H9 (cell line): ENCODE measurements at regions not wholly inside any gene's neighbourhood (a gene's known extent, or its start where the extent isn't known, plus 50 kb on each side); places are given as distances from the start of the nearest gene placed in this dataset.

ENCODE experiments used
- DNase-seq: peaks from one replicate; pipeline ENCODE4 v3.0.0-alpha.2; 2017
- H2AFZ ChIP-seq: one replicate; pipeline ENCODE4 v1.6.1; 2013; ENCODE audit warnings: mild to moderate bottlenecking, low read length, control low read depth, moderate library complexity
- H2AK5ac ChIP-seq: 2 replicates; pipeline ENCODE4 v1.6.1; 2013; ENCODE audit warnings: low read length, control low read depth, mixed read lengths; ENCODE audit not compliant: insufficient read length
- H2BK120ac ChIP-seq: one replicate; pipeline ENCODE4 v1.6.1; 2013; ENCODE audit warnings: low read depth, mild to moderate bottlenecking, low read length, control low read depth, inconsistent platforms; ENCODE audit not compliant: poor library complexity, severe bottlenecking
- H2BK12ac ChIP-seq: 2 replicates; pipeline ENCODE4 v1.6.1; 2013; ENCODE audit warnings: low read length, control low read depth, mixed read lengths, low read depth; ENCODE audit not compliant: insufficient read length
- H2BK15ac ChIP-seq: 2 replicates; pipeline ENCODE4 v1.6.1; 2013; ENCODE audit warnings: low read depth, low read length, control low read depth
- H2BK20ac ChIP-seq: one replicate; pipeline ENCODE4 v1.6.1; 2013; ENCODE audit warnings: low read depth, mild to moderate bottlenecking, low read length, control low read depth, inconsistent platforms; ENCODE audit not compliant: poor library complexity, severe bottlenecking
- H2BK5ac ChIP-seq: 2 replicates; pipeline ENCODE4 v1.6.1; 2013; ENCODE audit warnings: low read length, control low read depth, mixed read lengths; ENCODE audit not compliant: insufficient read length
- H3K14ac ChIP-seq: 2 replicates; pipeline ENCODE4 v1.6.1; 2013; ENCODE audit warnings: low read length, control low read depth; ENCODE audit not compliant: insufficient read depth
- H3K18ac ChIP-seq: 2 replicates; pipeline ENCODE4 v1.6.1; 2013; ENCODE audit warnings: low read depth, mild to moderate bottlenecking, mixed read lengths, low read length, control low read depth; ENCODE audit not compliant: insufficient read length
- H3K23ac ChIP-seq: 2 replicates; pipeline ENCODE4 v1.6.1; 2013; ENCODE audit warnings: low read length, control low read depth, mixed read lengths, low read depth; ENCODE audit not compliant: insufficient read length
- H3K23me2 ChIP-seq: 2 replicates; pipeline ENCODE4 v1.6.1; 2013; ENCODE audit warnings: low read depth, mild to moderate bottlenecking, mixed read lengths, low read length, control low read depth; ENCODE audit not compliant: insufficient read length, poor library complexity, severe bottlenecking
- H3K27ac ChIP-seq: 2 replicates; pipeline ENCODE4 v1.5.1; 2013; ENCODE audit warnings: low read length, control low read depth, mixed read lengths, low read depth; ENCODE audit not compliant: insufficient read length
- H3K27me3 ChIP-seq: 2 replicates; pipeline ENCODE4 v1.6.1; 2013; ENCODE audit warnings: low read length, control low read depth, inconsistent platforms; ENCODE audit not compliant: insufficient read depth
- H3K4ac ChIP-seq: 2 replicates; pipeline ENCODE4 v1.6.1; 2013; ENCODE audit warnings: low read depth, mild to moderate bottlenecking, control low read depth, inconsistent platforms, low read length, moderate library complexity
- H3K4me1 ChIP-seq: 2 replicates; pipeline ENCODE4 v1.6.1; 2013; ENCODE audit warnings: low read length, control low read depth, inconsistent platforms; ENCODE audit not compliant: insufficient read depth
- H3K4me2 ChIP-seq: 2 replicates; pipeline ENCODE4 v1.6.1; 2013; ENCODE audit warnings: low read length, control low read depth, mixed read lengths; ENCODE audit not compliant: insufficient read length, insufficient read depth
- H3K56ac ChIP-seq: 2 replicates; pipeline ENCODE4 v1.6.1; 2013; ENCODE audit warnings: low read depth, mild to moderate bottlenecking, mixed read lengths, low read length, control low read depth; ENCODE audit not compliant: insufficient read length
- H3K79me1 ChIP-seq: 2 replicates; pipeline ENCODE4 v1.6.1; 2013; ENCODE audit warnings: low read depth, mild to moderate bottlenecking, moderate library complexity, low read length, control low read depth, inconsistent platforms; ENCODE audit not compliant: insufficient read depth, poor library complexity, severe bottlenecking
- H3K79me2 ChIP-seq: 2 replicates; pipeline ENCODE4 v1.6.1; 2013; ENCODE audit warnings: low read length, control low read depth, inconsistent platforms; ENCODE audit not compliant: insufficient read depth
- H3K9ac ChIP-seq: 2 replicates; pipeline ENCODE4 v1.6.1; 2013; ENCODE audit warnings: low read length, control low read depth, mixed read lengths; ENCODE audit not compliant: insufficient read length; ENCODE audit errors: extremely low read depth
- H3K9me3 ChIP-seq: one replicate; pipeline ENCODE4 v1.6.1; 2013; ENCODE audit warnings: low read depth, low read length, inconsistent platforms; ENCODE audit not compliant: control insufficient read depth
- H3T11ph ChIP-seq: one replicate; pipeline ENCODE4 v1.6.1; 2013; ENCODE audit warnings: mild to moderate bottlenecking, low read length, control low read depth, inconsistent platforms
- H4K20me1 ChIP-seq: one replicate; pipeline ENCODE4 v1.6.1; 2013; ENCODE audit not compliant: control insufficient read depth, insufficient read length, insufficient read depth
- H4K5ac ChIP-seq: 2 replicates; pipeline ENCODE4 v1.6.1; 2013; ENCODE audit warnings: low read depth, mild to moderate bottlenecking, mixed read lengths, low read length, control low read depth; ENCODE audit not compliant: insufficient read length
- H4K8ac ChIP-seq: replicated peaks from 2 replicates; pipeline ENCODE4 v1.6.1; 2013; ENCODE audit warnings: low read length, control low read depth, mixed read lengths, low read depth; ENCODE audit not compliant: insufficient read length
- H4K91ac ChIP-seq: 2 replicates; pipeline ENCODE4 v1.6.1; 2013; ENCODE audit warnings: low read depth, mild to moderate bottlenecking, moderate library complexity, mixed read lengths, low read length, control low read depth; ENCODE audit not compliant: insufficient read length
- H3K27ac Mint-ChIP-seq, 3 experiments: 2 replicates in 2 of 3; 3 replicates in 1 of 3; pipeline ENCODE4 v1.8.0; 2020 to 2021; ENCODE audit warnings: mixed read lengths in 3 of 3, mild to moderate bottlenecking in 1 of 3, moderate library complexity in 1 of 3
- H3K27me3 Mint-ChIP-seq: 2 replicates; pipeline ENCODE4 v1.8.0; 2021; ENCODE audit warnings: low read depth, mild to moderate bottlenecking, moderate library complexity, mixed read lengths
- H3K36me3 Mint-ChIP-seq, 3 experiments: 2 replicates in 2 of 3; 3 replicates in 1 of 3; pipeline ENCODE4 v1.8.0; 2020 to 2021; ENCODE audit warnings: low read depth in 3 of 3, mixed read lengths in 3 of 3; ENCODE audit not compliant: insufficient read depth in 1 of 3
- H3K4me1 Mint-ChIP-seq, 2 experiments: 2 replicates each; pipeline ENCODE4 v1.8.0; 2020; ENCODE audit warnings: mixed read lengths in 2 of 2
- H3K4me3 Mint-ChIP-seq, 2 experiments: 2 replicates in 1 of 2; 3 replicates in 1 of 2; pipeline ENCODE4 v1.8.0; 2020 to 2021; ENCODE audit warnings: mild to moderate bottlenecking in 2 of 2, mixed read lengths in 2 of 2, moderate library complexity in 1 of 2
- H3K9me3 Mint-ChIP-seq, 2 experiments: 2 replicates in 1 of 2; 3 replicates in 1 of 2; pipeline ENCODE4 v1.8.0; 2020; ENCODE audit warnings: mild to moderate bottlenecking in 2 of 2, mixed read lengths in 2 of 2, moderate library complexity in 1 of 2
- WGBS: extraction: QIAGEN DNeasy Blood & Tissue Kit; methylation state at CpG from one replicate; pipeline ENCODE4 v1.1.7; 2013; ENCODE audit warnings: missing lambda C conversion rate, low lambda C conversion rate, mixed read lengths; ENCODE audit not compliant: insufficient read length; ENCODE audit errors: extremely low coverage; 5-methylcytosine and 5-hydroxymethylcytosine counted together
- TF ChIP-seq, protein P1 (sequence below): fragments of 200-600 bp; sonication (generic); conservative IDR thresholded peaks from 3 replicates; pipeline ENCODE4 v1.8.0; 2021; ENCODE audit warnings: antibody characterized with exemption, mild to moderate bottlenecking

GRCh38 chr6:1068068-1068467, 243.8 kb upstream of the FOXQ1 start:
- Histone ChIP-seq H4K91ac (no peak overlapping the region), H2AFZ (no peak overlapping the region), H2BK120ac (no peak overlapping the region), H3K27ac (no peak overlapping the region), H3K4me1 (no peaks in the 10 kb centered on the region), H3K18ac (no peak overlapping the region), H4K5ac (no peak overlapping the region), H3K14ac (no peak overlapping the region), H4K8ac (no peak overlapping the region), H3K79me2 (no peaks in the 10 kb centered on the region), H2BK5ac (no peak overlapping the region), H2BK15ac (no peak overlapping the region), H3K4ac (no peak overlapping the region), H3K9me3 (no peaks in the 10 kb centered on the region), H3K4me2 (no peak overlapping the region), H3K79me1 (no peaks in the 10 kb centered on the region), H2AK5ac (no peak overlapping the region), H2BK20ac (no peak overlapping the region), H3K27me3 (0 out of 2 replicates have a peak, but pooled peaks cover 2% of the 10 kb centered on the region), H3K56ac (no peak overlapping the region), H3K23ac (no peak overlapping the region), H3K9ac (no peak overlapping the region), H3T11ph (no peak overlapping the region), H2BK12ac (no peak overlapping the region), H4K20me1 (no peaks in the 10 kb centered on the region), H3K23me2 (no peaks in the 10 kb centered on the region)
- Mint-ChIP-seq H3K36me3 (no peaks in the 10 kb centered on the region), H3K27ac (no peak overlapping the region), H3K4me3 (no peak overlapping the region), H3K27me3 (no peaks in the 10 kb centered on the region; the same call in 1 of the 2 replicates), H3K4me1 (peaks cover 0 to under 1% of the 10 kb centered on the region in 2 experiments; a peak in 1 of 4 replicates), H3K9me3 (no peaks in the 10 kb centered on the region)
- WGBS: no CpG with 5 or more reads among the region's 7 CpGs
- no peak for DNase-seq
- TF ChIP-seq, protein P1, sequence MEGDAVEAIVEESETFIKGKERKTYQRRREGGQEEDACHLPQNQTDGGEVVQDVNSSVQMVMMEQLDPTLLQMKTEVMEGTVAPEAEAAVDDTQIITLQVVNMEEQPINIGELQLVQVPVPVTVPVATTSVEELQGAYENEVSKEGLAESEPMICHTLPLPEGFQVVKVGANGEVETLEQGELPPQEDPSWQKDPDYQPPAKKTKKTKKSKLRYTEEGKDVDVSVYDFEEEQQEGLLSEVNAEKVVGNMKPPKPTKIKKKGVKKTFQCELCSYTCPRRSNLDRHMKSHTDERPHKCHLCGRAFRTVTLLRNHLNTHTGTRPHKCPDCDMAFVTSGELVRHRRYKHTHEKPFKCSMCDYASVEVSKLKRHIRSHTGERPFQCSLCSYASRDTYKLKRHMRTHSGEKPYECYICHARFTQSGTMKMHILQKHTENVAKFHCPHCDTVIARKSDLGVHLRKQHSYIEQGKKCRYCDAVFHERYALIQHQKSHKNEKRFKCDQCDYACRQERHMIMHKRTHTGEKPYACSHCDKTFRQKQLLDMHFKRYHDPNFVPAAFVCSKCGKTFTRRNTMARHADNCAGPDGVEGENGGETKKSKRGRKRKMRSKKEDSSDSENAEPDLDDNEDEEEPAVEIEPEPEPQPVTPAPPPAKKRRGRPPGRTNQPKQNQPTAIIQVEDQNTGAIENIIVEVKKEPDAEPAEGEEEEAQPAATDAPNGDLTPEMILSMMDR: no peak
